K562 (cell line): ENCODE measurements at regions not wholly inside any gene's neighbourhood (a gene's known extent, or its start where the extent isn't known, plus 50 kb on each side); places are given as distances from the start of the nearest gene placed in this dataset.

ENCODE experiments used
- ATAC-seq: fragments of 200-7000 bp; cut with Tn5 transposase; 3 replicates; pipeline ENCODE4 v1.9.1; 2020; ENCODE audit warnings: moderate library complexity
- BruUV-seq: library from RNA; stranded (reverse); fragments of 400-500 nt; replicated peaks from 2 replicates; lab custom pipeline; 2021; lab: Mats Ljungman, UMichigan
- CTCF ChIA-PET: fragments of 300-600 bp; formaldehyde crosslinking; extraction: SDS; loops from one replicate; lab custom pipeline; 2021; ENCODE audit warnings: low intra/inter-chr PET ratio; lab: Yijun Ruan, JAX
- POLR2A ChIA-PET: fragments of 300-600, 350-650 bp; sonication (Branson Sonifier 250); formaldehyde crosslinking; extraction: SDS; loops from one replicate; lab custom pipeline; 2021; ENCODE audit warnings: antibody characterized with exemption, inconsistent platforms; lab: Yijun Ruan, JAX
- DNase-seq, 4 experiments: peaks; one replicate each; pipeline versions ENCODE4 v3.0.0 to v3.0.0-alpha.2; 2011 to 2018; ENCODE audit warnings: low spot score in 3 of 4, mixed read lengths in 3 of 4; ENCODE audit errors: extremely low read depth in 1 of 4
- FAIRE-seq: peaks from 2 replicates; lab custom pipeline; 2011; peaks lifted over from hg19 to GRCh38; lab: Jason Lieb, UNC
- H2AFZ ChIP-seq: 2 replicates; pipeline ENCODE4 v1.6.0; 2011; ENCODE audit warnings: low read depth, low read length, control low read depth, inconsistent platforms
- H3K27ac ChIP-seq: fragments of 200-600 bp; 3 replicates; pipeline ENCODE4 v1.8.0; 2011; ENCODE audit warnings: low read depth, mild to moderate bottlenecking, control low read depth, inconsistent platforms, low read length, moderate library complexity, mixed read lengths; ENCODE audit errors: extremely low read depth
- H3K27me3 ChIP-seq, 2 experiments: fragments of 300-600 bp in 1 of 2; 2 replicates in 1 of 2; 3 replicates in 1 of 2; pipeline versions ENCODE4 v1.6.0 to v1.8.0; 2011; ENCODE audit warnings: inconsistent platforms in 2 of 2, low read length in 2 of 2, mild to moderate bottlenecking in 1 of 2, mixed read lengths in 1 of 2, moderate library complexity in 1 of 2; ENCODE audit not compliant: control insufficient read depth in 2 of 2, insufficient read depth in 2 of 2
- H3K36me3 ChIP-seq: fragments of 300-600 bp; 3 replicates; pipeline ENCODE4 v1.8.0; 2011; ENCODE audit warnings: mild to moderate bottlenecking, low read length, inconsistent platforms; ENCODE audit not compliant: control insufficient read depth, insufficient read depth
- H3K4me1 ChIP-seq, 2 experiments: fragments of 200-600 bp in 1 of 2; replicated peaks in 1 of 2; 2 replicates in 1 of 2; 3 replicates in 1 of 2; pipeline versions ENCODE4 v1.5.1 to v1.8.0; 2011; ENCODE audit warnings: inconsistent platforms in 2 of 2, low read length in 2 of 2, mild to moderate bottlenecking in 1 of 2, mixed read lengths in 1 of 2, moderate library complexity in 1 of 2; ENCODE audit not compliant: control insufficient read depth in 2 of 2, insufficient read depth in 2 of 2
- H3K4me2 ChIP-seq: 2 replicates; pipeline ENCODE4 v1.6.1; 2011; ENCODE audit warnings: low read length, control low read depth, inconsistent platforms, mixed read lengths; ENCODE audit not compliant: insufficient read depth
- H3K4me3 ChIP-seq: fragments of 200-600 bp; sonication (generic), shearing (Covaris generic); 2 replicates; pipeline ENCODE4 v1.5.1; 2016; ENCODE audit warnings: control low read depth, inconsistent platforms
- H3K79me2 ChIP-seq: fragments of 200-600 bp; 3 replicates; pipeline ENCODE4 v1.8.0; 2011; ENCODE audit warnings: low read length, inconsistent platforms; ENCODE audit not compliant: control insufficient read depth, insufficient read depth
- H3K9ac ChIP-seq, 2 experiments: 2 replicates each; pipeline versions ENCODE4 v1.6.0 to v1.6.1; 2011; ENCODE audit warnings: low read depth in 2 of 2, low read length in 2 of 2, control low read depth in 1 of 2, inconsistent platforms in 1 of 2, mild to moderate bottlenecking in 1 of 2, mixed read lengths in 1 of 2; ENCODE audit not compliant: insufficient read depth in 1 of 2
- H3K9me1 ChIP-seq: one replicate; pipeline ENCODE4 v1.6.0; 2011; ENCODE audit warnings: inconsistent platforms, mild to moderate bottlenecking, low read length, moderate library complexity; ENCODE audit not compliant: control insufficient read depth, insufficient read depth
- H3K9me3 ChIP-seq: replicated peaks from 2 replicates; pipeline ENCODE4 v1.5.1; 2011; ENCODE audit warnings: low read depth, low read length, inconsistent platforms; ENCODE audit not compliant: control insufficient read depth, insufficient read depth
- H4K20me1 ChIP-seq: replicated peaks from 2 replicates; pipeline ENCODE4 v1.6.1; 2011; ENCODE audit warnings: low read length, inconsistent platforms, mixed read lengths; ENCODE audit not compliant: control insufficient read depth, insufficient read depth
- CBX5 ChIP-seq: IDR thresholded peaks from 2 replicates; pipeline ENCODE4 v1.6.1; 2014; ENCODE audit warnings: low read depth, borderline replicate concordance
- E2F3 ChIP-seq: fragments of 250-450 bp; sonication (Bioruptor Pico); IDR thresholded peaks from 2 replicates; pipeline ENCODE4 v1.4.0; 2020; ENCODE audit warnings: mild to moderate bottlenecking
- ELK1 ChIP-seq: sonication (generic); formaldehyde crosslinking; IDR thresholded peaks from 2 replicates; pipeline ENCODE4 v1.8.1; 2022; ENCODE audit warnings: missing genetic modification reagents
- ETV6 ChIP-seq, 3 experiments: fragments of 150-350 bp in 1 of 3; sonication (generic) in 1 of 3; formaldehyde crosslinking in 1 of 3; IDR thresholded peaks; 2 replicates each; pipeline versions ENCODE4 v1.6.1 to v1.8.0; 2014 to 2022; ENCODE audit warnings: borderline replicate concordance in 2 of 3, low read depth in 2 of 3, antibody characterized with exemption in 1 of 3, low read length in 1 of 3, mild to moderate bottlenecking in 1 of 3, missing genetic modification reagents in 1 of 3
- GTF2A2 ChIP-seq: IDR thresholded peaks from 2 replicates; pipeline ENCODE4 v1.6.1; 2016; ENCODE audit warnings: mild to moderate bottlenecking, missing genetic modification characterization, missing compliant biosample characterization
- PREB ChIP-seq: sonication (generic); formaldehyde crosslinking; IDR thresholded peaks from 2 replicates; pipeline ENCODE4 v1.8.1; 2023; ENCODE audit warnings: mild to moderate bottlenecking, missing genetic modification reagents
- SAFB ChIP-seq: fragments of 200-400 bp; formaldehyde crosslinking; IDR thresholded peaks from 2 replicates; pipeline ENCODE4 v1.6.1; 2017; ENCODE audit warnings: low read depth, low read length, borderline replicate concordance
- SIRT6 ChIP-seq: IDR thresholded peaks from one replicate; pipeline ENCODE4 v1.6.1; 2012; ENCODE audit warnings: low read depth, mild to moderate bottlenecking, control low read depth, inconsistent platforms, low read length, moderate library complexity
- STAT5A ChIP-seq: IDR thresholded peaks from 2 replicates; pipeline ENCODE4 v1.6.1; 2012; ENCODE audit warnings: low read length, inconsistent platforms, borderline replicate concordance
- ZNF3 ChIP-seq: fragments of 250-450 bp; sonication (Bioruptor Pico); IDR thresholded peaks from 2 replicates; pipeline ENCODE4 v1.5.0; 2021; ENCODE audit warnings: mild to moderate bottlenecking, moderate library complexity
- ZNF717 ChIP-seq: fragments of 250-450 bp; sonication (Bioruptor Pico); IDR thresholded peaks from 2 replicates; pipeline ENCODE4 v1.5.0; 2021
- WGBS: fragments of 100-300 bp; shearing (Covaris generic); methylation state at CpG from one replicate; pipeline ENCODE4 v1.1.6; 2016; ENCODE audit warnings: low coverage, mixed read lengths; ENCODE audit not compliant: insufficient coverage; ENCODE audit errors: missing lambda C conversion rate; 5-methylcytosine and 5-hydroxymethylcytosine counted together
- in situ Hi-C: fragments of 300-500 bp; cut with MboI; formaldehyde crosslinking; loops from 4 replicates; pipeline ENCODE4 v1.15.0; 2018; ENCODE audit warnings: inconsistent platforms, mixed read lengths
- intact Hi-C: fragments of 100-400 bp; cut with micrococcal nuclease; formaldehyde crosslinking; loops from 2 replicates; pipeline ENCODE4 v1.14.2; 2022

- WGBS = 0% methylated on average over 2 of the region's 2 CpGs
- DNase-seq (no peak), FAIRE-seq (no peak), ATAC-seq (no peak)
- Histone ChIP-seq H3K79me2 (no peaks in the 10 kb centered on the region), H3K4me2 (no peak overlapping the region), H3K9me1 (no peaks in the 10 kb centered on the region), H3K36me3 (no peaks in the 10 kb centered on the region), H2AFZ (no peak overlapping the region), H3K4me1 (no peaks in the 10 kb centered on the region), H4K20me1 (no peaks in the 10 kb centered on the region), H3K27ac (no peak overlapping the region), H3K27me3 (no peaks in the 10 kb centered on the region), H3K9ac (no peak overlapping the region), H3K9me3 (no peaks in the 10 kb centered on the region), H3K4me3 (no peak overlapping the region)
- intact Hi-C loops = no loop called here
- BruUV-seq = no TSS peak
- in situ Hi-C loops = no loop called here
- POLR2A ChIA-PET = no interaction called here
- TF ChIP-seq SIRT6 = no peak
- no peak for TF ChIP-seq ELK1 (CRISPR knock-in tag)
- no peak for TF ChIP-seq PREB (CRISPR knock-in tag)
- TF ChIP-seq GTF2A2 = no peak
- TF ChIP-seq ZNF717 = no peak
- no peak for TF ChIP-seq CBX5
- TF ChIP-seq ZNF3 (CRISPR knock-in tag) = no peak
- TF ChIP-seq STAT5A = no peak
- TF ChIP-seq ETV6 (IDR thresholded peaks at IDR 0.05; ENCODE audit: borderline replicate concordance in 1 of 2, low read depth in 2 of 2, low read length in 1 of 2) = no peak
- TF ChIP-seq ETV6 (CRISPR knock-in tag; IDR thresholded peaks at IDR 0.05; ENCODE audit: borderline replicate concordance) = no peak
- TF ChIP-seq E2F3 (CRISPR knock-in tag) = no peak
- no peak for TF ChIP-seq SAFB
- CTCF ChIA-PET = no interaction called here
Measured at GRCh38 chr13:85163063-85163462, 636.2 kb downstream of the SLITRK6 start.
